Activated CD4-positive, alpha-beta T cell treated with anti-CD3 and anti-CD28 coated beads for 24 hours (primary cell): ENCODE measurements at regions not wholly inside any gene's neighbourhood (a gene's known extent, or its start where the extent isn't known, plus 50 kb on each side); places are given as distances from the start of the nearest gene placed in this dataset.

Source experiments
- DNase-seq, 2 donors: peaks; one replicate each; pipeline ENCODE4 v3.0.0-alpha.2; 2020; ENCODE audit warnings: low read depth in 2 of 2

DNA sequence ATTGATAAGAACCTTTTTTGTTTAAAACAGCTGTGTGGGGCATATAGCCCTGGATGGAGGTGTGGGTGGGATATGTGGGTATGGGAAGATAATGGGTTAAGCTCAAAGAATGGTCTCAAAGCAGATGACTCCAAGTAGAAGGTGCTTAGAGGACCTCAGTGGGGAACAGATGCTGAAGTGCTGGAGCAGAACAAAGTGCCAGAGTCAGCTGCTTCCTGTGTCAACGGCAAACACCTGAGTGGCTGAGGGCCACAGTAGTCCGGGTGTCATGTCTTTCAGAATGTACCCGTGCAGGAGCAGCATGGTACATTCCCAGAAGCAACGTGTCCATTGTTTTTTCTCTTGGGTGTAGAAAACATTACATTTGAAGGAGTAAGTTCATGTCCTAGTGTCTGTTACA lies 210.6 kb downstream of the CCNG2 start:
- no peak for DNase-seq

DNA sequence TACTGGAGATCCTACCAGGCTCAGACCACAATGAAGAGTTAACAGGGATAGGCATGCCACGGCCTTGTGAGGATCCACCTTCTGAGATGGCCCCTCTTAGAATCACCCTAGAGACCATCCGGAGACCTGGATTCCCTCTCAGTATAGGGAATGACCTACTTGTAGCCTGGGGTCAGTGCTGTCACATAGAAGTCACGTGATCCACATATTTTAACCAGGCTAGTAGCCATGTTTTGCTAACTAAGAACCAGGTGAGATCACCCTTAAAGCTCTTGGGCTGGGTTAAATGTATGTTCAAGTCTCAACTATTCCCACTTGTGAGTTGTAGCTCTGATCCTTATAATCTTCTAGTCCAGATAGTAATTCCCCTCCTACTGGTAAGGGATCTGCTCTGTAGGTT lies 215.4 kb downstream of the CCNG2 start:
- no peak for DNase-seq

DNA sequence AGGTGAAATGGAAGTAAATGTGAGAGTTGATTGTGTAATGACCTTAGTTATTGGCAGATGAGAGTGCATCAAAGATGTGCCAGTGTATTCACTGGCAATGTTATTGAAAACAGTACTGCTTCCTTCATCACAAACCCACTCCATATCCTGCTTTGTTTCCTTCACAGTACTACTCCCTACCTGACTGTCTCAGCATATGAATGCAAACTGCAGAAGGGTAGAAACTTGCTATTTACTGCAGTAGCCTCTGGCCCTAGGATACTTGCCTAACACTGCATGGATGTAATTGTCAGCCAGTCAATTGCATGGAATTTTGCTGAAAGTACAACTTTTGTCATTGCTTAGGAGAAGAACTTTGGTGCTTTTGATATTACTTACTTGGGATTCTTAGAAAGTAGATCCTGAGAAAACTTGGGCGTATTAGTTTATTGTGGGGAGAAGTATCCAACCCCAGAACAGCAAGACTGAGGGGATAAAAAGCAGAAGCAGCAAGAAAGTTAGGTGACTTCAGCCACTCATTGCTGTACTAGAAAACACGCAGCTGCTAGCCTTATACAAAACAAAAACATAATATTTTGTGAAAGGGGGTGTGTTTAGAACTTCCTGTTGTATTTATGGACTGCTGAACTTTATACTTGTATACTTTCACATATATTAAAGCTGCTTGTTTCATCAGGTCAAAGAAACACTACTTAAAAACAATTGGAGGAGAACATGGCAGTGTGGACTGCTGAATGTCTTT lies 219.0 kb downstream of the CCNG2 start:
- no peak for DNase-seq

DNA sequence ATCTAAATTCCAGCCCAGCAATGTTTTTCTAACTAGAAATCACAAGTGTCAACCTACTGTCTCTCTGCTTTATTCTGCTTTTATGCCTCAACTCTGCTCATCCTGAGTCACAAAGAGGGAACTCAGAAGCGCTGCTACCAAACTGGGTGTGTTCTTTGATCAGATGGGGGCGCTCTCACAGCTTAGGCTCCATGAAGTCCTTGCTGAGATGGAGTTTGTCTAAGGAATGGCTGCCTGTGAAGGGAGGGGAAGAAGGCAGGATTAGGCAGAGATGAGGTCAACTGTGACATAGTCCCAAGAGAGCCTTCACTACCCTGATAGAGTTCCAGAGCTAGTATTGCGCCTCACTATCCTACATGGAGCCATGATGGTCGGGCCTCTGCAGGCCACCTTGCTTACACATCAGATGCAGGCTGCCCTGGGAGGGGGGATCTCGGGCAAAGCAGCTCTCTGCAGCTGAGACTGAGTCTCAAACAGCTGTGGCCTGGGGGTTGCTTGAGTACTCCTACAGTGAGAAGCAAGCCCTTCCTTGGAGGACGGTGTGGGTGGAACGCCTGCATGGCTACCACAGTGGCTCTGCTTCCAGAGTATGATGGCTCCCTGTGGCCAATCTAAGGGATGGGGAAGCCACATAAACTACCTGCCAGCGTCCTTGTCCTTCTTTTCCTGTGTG lies 219.9 kb downstream of the CCNG2 start:
- DNase-seq = no peak

DNA sequence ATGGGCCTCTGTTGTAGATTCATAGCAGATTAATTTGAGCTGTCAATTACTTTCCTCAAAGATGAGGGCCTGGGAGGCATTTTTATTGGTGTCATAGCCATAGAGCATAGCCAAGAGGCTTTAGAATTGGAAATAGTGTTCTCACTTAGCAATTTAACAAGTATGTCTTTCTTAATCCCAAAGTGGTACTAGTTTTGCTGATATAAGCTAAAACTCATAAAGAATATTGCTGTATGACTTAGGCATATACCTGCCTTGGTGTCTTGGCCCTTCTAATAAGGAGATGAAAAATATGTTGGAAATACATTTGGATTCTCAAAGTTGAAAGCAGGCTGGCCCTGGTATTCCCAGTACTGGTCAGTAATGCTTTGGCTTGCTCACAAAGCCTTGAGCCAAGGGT lies 221.5 kb upstream of the CXCL13 start:
- no peak for DNase-seq

DNA sequence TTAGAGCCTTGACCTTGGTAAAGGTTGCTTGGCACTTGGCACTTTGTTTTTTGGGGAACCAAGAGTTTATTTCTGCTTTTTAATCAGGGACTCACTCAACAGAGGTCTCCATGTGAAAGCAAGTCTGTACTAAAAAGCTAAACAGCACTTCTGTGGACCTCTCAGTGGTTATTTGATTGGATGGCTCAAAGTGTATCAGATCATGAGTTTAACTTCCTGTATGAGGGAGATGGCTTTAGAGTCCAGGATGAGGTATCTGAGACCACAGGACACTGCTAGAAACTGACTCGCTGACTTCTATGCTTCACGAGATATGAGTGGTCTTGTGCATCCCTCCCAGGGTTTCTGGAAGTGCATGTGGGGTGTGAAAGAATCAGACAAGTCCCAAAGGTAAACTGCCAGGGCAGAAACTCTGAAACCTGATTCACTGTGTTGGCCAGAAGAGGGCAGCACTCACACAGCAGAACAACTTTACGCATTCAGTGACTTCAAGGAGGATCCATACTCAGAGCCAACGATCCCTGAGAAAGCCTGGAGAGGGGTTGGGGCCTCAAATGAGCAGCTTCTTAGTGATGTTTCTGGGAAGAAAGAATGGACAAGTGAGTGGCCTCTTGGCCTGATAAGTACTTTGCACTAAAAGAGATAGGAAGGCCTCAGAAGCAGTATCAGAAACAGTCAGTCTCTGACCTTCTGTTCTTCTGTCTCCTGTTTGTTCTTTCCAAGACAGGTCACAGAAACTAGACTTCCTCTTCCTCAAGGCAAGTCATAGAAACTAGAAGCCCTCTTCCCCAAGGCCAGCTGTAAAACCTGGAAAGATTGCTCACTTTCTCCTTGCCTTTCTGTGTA lies 220.3 kb upstream of the CXCL13 start:
- peak; percentile 35 to 37 for DNase-seq

DNA sequence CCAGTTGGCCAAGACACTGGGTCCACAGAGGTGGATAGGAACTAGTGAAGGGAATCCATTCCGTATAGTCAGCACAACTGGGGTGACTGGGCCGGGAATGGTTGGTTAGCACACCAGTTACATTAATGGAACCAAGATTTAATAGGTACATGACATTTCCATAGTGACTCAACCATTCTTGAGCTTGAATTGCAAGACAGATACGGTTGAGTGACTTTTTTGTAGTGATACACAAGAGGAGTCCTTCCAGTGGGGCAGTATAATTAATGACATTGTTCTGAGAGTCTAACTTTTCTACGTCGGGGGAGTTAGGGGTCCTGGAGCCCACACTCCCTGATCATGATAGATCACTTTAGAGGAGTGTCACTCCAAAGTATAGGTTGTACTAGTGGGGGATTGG lies 211.6 kb upstream of the CXCL13 start:
- DNase-seq = no peak

DNA sequence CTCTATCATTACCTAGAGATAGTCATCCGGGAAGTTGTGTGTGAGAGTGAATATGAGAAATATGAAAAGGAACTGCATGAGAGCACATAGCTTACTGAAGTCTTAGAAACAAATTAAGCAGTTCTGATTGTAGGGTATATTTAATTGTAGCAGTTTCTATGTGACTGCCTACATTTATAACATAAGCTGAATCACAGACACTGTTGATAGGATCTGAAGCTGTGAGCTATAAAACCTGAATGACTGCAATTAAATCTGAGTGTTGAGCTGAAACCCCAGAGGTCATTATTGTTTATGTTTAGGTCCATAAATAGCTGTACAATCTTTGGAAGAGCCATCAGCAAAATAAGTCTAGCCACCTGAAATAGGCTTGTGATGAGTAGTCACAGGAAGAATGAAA lies 210.1 kb upstream of the CXCL13 start:
- DNase-seq = no peak

DNA sequence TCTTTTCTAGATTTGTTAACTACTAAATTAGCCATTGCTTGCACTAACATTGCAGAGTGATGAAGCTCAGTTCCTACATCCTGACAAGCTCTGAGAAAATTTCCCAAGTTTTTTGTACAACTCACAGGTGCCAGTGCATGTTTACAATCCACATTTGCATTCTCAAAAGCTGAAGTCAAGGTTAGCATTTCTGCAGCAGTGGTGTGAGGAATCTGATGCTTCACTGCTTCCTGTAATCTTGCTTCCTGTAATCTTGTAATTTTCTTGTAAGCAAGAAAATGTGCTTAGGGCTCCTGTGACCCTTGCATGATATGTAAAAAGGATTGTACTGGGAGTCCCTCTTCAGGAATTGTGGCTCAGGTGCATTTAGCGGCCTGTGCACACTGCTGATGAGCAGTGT lies 207.4 kb upstream of the CXCL13 start:
- no peak for DNase-seq

DNA sequence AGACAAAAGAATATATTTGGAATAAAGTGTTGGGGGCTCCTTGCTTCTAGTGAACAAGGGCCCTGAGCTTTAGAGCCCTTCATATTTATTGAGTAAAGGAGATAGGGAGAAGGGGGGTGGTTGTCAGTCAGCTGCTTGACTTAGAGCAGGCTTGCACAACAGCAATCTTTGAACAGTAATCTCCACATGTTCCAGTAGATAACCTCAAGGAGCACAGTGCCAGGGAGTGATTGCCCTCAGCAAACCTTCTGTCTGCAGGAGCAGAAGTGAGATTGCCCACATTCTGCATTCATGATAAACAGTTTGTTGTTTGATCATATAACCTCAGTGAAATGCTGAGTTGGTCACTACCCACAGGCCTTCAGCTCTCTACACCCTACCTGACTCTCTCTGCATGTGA lies 205.8 kb upstream of the CXCL13 start:
- DNase-seq = no peak

DNA sequence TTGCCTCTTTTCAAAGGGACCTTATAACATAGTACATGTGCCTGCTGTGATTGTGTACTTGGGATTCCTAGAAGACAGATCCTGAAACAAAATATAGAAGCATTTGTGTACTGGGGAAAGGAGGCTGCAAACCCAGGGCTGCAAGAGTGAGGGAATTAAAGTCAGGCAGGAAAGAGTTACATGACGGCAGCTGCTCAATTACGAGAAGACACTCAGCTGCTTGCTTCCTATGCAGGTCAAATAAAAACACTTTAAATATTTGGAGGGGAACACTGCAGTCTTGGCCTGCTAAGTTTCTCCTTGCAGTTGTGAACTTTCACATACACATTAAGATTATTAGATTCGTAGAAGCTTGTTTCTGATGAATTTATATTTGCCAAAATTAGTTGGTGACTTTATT lies 191.9 kb upstream of the CXCL13 start:
- no peak for DNase-seq

DNA sequence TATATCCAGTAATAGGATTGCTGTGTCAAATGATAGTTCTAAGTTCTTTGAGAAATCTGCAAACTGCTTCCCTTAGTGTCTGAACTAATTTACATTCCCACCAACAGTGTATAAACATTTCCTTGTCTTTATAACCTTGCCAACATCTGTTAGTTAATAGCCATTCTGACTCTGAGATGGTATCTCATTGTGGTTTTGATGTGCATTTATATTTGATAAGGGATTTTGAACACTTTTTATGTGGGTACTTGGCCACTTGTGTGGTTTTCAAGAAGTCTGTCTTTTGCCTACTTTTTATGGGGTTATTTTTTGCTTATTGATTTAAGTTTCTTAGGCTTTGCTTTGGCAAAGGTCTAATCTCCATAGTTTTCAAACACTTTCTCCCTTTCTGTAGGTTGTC lies 189.9 kb upstream of the CXCL13 start:
- DNase-seq = no peak

DNA sequence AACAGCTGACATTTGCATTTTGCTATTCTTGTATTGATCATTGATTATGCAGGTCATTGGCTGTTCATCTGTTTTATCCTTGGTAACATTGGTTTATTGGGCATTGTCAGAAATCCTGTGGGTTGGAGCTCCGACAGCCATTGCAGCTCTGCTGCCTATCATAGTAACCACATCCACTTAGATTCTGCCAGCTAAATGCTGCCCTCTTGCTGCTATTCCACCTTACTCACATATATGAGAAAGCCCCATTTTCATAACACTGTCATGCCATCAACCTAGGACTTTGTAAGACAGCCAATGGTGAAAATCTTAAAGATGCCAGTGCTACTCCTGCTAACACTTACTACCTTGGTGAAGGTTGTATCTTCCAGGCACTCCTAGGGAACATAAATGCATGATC lies 187.3 kb upstream of the CXCL13 start:
- no peak for DNase-seq

DNA sequence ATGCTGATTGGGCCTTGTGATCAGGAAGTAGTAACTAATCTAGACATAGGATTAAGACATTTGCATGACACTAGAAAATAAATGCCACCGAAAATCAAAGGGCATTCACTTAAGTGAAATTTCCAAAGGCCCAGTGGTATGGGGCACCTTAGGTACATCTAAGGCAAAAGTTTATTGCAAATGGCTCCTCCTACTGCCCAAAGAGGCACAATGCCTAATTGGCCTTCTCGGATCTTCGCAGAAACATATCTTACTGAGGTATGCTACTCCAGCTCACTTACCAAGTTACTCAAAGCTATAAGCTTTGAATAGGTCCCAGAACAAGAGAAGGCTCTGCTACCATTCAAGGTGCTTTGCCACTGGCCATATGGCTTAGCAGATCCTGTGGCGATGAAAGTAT lies 174.8 kb upstream of the CXCL13 start:
- no peak for DNase-seq

DNA sequence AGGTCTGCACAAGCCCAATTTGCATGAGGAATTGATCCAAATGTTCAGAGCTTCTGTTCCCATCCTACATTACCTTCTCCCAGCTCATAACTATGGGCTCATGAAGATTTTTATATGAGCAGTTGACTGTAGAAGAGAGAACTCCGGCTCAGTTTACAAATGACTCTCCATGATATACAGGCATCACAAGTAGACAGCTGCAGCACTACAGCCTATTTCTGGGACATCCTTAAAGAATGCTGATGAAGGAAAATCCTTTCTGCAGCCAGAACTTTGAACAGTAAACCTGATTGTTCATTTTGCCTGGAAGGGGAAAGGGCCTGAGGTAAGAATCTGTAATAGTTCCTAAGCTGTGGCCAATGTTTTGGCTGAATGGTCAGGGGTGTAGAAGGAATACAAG lies 174.1 kb upstream of the CXCL13 start:
- no peak for DNase-seq

DNA sequence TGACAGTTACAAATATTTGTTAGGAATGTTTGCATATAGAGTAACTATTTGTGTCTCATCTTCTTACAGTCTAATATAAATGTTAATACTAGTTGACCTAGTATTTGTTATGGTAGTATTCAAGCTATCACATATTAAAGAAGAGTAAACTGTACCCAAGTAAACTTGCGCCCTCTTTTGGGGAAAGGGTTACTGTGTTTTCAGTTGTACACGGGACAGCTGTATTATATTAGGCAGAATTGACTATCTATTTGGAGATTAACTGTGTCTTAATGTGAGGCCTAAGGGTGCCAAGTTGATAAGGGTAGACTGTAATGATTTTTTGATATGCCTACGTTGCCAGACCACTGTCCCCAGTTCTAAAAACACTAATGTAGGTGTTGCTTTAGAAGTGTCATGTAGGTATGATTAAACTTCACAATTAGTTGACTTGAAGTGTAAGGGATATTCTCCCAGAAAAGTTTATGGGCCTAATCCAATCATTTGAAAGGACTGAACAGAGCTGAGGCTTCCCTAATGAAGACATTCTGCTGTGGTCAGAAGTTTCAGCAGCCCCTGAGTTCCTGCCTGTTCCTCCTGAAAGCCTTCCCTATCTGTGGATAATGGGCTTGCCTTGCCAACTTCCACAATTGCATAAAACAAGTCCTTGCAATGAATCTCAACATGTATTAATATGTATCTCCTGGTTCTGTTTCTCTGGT lies 172.8 kb upstream of the CXCL13 start:
- DNase-seq = no peak

DNA sequence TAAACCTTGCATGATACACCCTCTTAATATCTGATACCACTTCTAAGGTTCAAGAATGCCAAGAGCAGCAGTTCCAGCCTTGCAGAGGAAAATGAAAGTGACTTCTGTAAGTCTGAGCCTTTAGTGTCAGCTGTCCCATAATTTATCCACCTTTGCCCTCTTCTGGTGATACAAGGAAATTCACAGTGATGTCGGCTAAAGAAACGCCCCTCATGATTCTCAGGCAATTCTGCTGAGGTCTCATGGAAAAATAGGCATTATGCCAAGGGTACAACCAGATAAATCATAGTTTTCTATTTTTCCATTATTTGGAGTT lies 172.2 kb upstream of the CXCL13 start:
- DNase-seq = peak in 1 of 2 donors; percentile 1

DNA sequence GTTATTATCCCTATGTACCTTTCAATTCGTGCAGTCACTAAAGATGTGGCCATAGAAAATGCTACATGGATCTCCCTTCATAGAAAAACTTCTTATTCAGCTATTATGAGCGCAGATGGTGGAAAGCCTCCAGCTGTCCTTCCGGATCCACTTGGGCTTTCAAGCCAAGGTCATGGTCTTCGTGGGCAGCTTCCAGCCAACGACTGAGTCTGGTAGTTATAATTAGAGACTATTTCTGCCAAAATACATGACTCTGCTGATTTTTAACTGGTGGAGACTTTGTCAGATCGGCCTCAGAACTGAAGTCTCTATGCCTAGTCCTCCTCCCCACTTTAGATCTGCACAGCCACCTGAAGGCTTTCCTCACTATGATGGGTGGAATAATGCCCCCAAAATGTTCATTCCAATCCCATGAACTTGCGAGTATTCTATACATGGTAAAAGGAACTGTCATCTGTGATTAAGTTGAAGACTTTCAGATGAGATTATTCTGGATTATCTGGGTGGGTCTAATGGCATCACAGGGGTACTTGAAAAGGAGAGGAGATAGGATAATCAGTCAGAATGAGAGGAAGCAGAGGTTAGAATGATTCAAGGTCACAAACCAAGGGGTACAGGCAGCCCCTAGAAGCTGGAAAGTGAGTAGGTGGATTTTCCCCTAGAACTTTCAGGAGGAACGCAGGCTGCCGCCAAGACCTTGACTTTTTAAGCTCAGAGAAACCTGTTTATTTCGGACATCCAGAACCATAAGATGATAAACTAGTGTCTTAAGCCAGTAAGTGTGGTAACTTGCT lies 171.1 kb upstream of the CXCL13 start:
- DNase-seq = no peak

DNA sequence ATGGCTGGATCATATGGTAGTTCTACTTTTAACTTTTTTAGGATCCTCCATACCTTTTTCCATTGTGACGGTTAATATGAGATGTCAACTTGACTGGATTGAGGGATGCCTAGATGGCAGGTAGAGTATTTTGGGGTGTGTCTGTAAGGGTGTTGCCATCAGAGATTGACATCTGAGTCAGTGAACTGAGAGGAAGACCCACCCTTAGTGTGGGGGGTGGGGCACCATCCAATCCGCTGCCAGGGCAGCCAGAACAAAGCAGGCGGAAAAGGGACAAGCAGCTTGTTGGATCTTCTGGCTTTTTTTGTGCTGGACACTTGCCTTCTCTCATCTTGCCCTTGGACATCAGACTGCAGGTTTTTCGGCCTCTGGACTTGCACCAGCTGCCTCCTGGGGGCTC lies 168.5 kb upstream of the CXCL13 start:
- DNase-seq = no peak

DNA sequence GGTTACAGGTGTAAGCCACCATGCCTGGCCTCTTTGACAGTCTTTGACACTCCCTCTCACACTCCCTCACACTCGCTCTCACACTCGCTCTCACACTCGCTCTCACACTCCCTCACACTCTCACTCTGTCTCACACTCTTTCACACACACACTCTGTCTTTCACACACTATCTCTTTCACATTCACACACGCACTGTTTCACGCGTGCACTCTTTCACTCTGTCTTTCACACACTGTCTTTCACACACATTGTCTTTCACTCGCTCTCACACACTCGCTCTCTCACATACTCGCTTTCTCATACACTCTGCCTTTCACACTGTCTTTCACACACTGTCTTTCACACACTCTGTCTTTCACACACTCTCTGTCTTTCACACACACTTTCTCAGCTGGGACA lies 167.1 kb upstream of the CXCL13 start:
- DNase-seq = no peak

DNA sequence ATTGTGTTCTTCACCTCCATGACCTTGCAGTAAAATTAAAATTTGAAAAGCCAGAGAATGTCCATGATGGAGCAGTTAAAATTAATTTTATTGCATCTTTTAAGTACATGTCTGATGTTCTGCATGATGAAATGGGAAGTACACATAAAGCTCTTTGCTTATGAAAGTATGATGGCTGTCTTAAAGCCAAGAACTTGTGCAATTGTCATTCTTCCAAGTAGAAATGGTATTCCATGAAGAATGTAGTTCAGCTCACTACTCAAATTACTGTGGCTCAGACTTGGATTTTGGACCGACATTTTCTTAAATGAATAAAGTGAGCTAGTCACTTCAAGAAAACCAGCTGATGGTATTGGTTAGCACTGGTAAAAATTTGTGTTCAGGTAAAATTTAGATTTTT lies 161.7 kb upstream of the CXCL13 start:
- no peak for DNase-seq

DNA sequence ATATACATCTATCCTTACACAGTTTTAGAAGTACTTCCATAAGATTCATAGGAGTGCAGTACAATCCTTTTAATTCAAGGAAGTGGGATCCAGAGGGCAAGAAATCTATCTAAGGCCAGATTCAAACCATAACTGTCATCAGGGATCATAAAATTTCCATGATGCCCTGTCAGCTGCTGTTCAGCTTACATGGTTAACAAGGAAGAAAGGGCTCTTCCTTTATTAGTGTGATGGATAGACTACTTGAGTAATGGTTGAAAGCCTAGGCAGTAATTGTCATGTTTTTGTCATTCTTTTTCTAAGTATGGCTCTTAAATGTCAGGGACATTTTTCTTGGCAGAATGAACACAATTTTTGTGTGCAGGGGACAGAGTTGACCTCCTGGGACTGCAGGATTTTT lies 159.8 kb upstream of the CXCL13 start:
- no peak for DNase-seq
